NCI-H2227 (cell line): ENCODE measurements at regions not wholly inside any gene's neighbourhood (a gene's known extent, or its start where the extent isn't known, plus 50 kb on each side); places are given as distances from the start of the nearest gene placed in this dataset.
A peak's percentile ranks its signal among the peaks of the same experiment; 100 is the strongest.

Experiments used
- DNase-seq: peaks from one replicate; lab custom pipeline; 2025; ENCODE audit not compliant: unreplicated experiment; lab: John Stamatoyannopoulos, UW

- peak; percentile 91 for DNase-seq
Observed at GRCh38 chr6:21648475-21649050, 55.0 kb downstream of the SOX4 start.

GRCh38 chr6:21653323-21653722 is 59.8 kb downstream of the SOX4 start:
- no peak for DNase-seq

- no peak for DNase-seq
Observed at GRCh38 chr6:21653905-21654304, 60.4 kb downstream of the SOX4 start.

GRCh38 chr6:21654361-21654760 is 60.8 kb downstream of the SOX4 start:
- no peak for DNase-seq

GRCh38 chr6:21663966-21664313 is 70.4 kb downstream of the SOX4 start:
- no peak for DNase-seq

- DNase-seq: peak; percentile 29
Observed at GRCh38 chr6:21664314-21665109, 71.0 kb downstream of the SOX4 start.

GRCh38 chr6:21665110-21665391 is 71.5 kb downstream of the SOX4 start:
- no peak for DNase-seq

- DNase-seq: no peak
Observed at GRCh38 chr6:21665392-21666200, 72.0 kb downstream of the SOX4 start.

- no peak for DNase-seq
Observed at GRCh38 chr6:21666201-21666691, 72.7 kb downstream of the SOX4 start.

GRCh38 chr6:21666853-21667681 is 73.5 kb downstream of the SOX4 start:
- no peak for DNase-seq

- DNase-seq: no peak
Observed at GRCh38 chr6:21668795-21669194, 75.2 kb downstream of the SOX4 start.

- DNase-seq: no peak
Observed at GRCh38 chr6:21676769-21677168, 83.2 kb downstream of the SOX4 start.

- DNase-seq: no peak
Observed at GRCh38 chr6:21678990-21679389, 85.4 kb downstream of the SOX4 start.

GRCh38 chr6:21679761-21680265 is 86.3 kb downstream of the SOX4 start:
- DNase-seq: no peak

- no peak for DNase-seq
Observed at GRCh38 chr6:21680611-21681010, 87.1 kb downstream of the SOX4 start.

- DNase-seq: no peak
Observed at GRCh38 chr6:21690489-21690888, 96.9 kb downstream of the SOX4 start.

GRCh38 chr6:21691685-21692346 is 98.3 kb downstream of the SOX4 start:
- DNase-seq: no peak

GRCh38 chr6:21692721-21693120 is 99.2 kb downstream of the SOX4 start:
- DNase-seq: no peak

- no peak for DNase-seq
Observed at GRCh38 chr6:21694168-21694567, 100.6 kb downstream of the SOX4 start.

GRCh38 chr6:21707524-21708319 is 114.2 kb downstream of the SOX4 start:
- DNase-seq: no peak
